Germinal center (tissue), 1 donor: ENCODE measurements at regions not wholly inside any gene's neighbourhood (a gene's known extent, or its start where the extent isn't known, plus 50 kb on each side); places are given as distances from the start of the nearest gene placed in this dataset.

ENCODE experiments used
- DNase-seq: peaks from one replicate; pipeline ENCODE4 v3.0.0; 2012; ENCODE audit warnings: mixed read lengths, low spot score

DNA sequence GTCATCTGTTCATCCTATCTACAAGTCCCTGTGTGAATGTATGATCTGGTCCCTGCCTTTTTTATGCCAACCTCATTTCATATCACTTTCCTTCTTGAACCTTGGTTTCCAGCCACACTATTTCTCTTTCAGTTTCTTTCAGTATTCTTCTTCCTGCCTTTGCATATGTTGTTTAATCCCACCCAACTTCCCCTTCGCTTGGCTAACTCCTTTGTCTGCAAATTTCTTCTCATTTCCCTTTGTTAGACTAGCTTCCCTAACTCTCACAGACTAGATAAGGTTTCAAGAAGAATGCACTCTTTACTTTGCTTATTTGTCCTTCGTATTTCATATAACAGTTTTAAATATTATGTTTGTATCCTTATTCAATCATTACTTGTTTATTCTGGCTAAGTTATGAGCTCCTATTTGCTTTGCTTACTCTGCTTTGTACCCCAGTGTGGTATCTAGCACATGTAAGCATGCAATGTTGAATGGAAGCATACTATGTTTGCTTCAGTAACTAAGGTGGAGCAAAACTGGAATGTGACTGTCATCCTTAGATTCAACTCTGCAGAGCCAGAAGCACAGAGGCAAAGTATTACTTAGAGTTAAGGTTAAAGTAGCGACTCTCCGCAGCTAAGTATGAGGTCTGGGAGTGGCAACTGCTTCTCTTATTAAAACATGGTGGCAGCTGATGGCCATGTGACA, 681.3 kb downstream of the CPS1 start:
- DNase-seq, result no peak

DNA sequence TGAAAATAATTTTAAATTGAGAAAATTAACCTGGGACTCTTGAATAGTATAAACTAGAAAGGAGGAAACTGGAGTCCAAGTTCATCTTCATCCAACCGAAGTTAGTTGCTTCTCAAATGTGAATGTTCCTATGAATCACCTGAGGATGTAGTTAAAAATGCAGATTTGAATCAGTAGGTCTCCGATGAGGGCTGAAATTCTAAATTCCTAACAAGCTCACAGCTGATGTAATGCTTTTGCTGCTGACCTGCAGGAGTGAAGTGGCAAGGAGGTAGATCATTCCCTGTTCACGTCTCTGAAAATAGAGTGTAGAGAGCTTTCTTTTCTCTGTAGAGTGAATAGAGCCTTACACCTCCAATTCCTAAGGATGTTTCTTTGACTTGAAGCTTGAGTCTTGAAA, 685.5 kb downstream of the CPS1 start:
- no peak for DNase-seq

DNA sequence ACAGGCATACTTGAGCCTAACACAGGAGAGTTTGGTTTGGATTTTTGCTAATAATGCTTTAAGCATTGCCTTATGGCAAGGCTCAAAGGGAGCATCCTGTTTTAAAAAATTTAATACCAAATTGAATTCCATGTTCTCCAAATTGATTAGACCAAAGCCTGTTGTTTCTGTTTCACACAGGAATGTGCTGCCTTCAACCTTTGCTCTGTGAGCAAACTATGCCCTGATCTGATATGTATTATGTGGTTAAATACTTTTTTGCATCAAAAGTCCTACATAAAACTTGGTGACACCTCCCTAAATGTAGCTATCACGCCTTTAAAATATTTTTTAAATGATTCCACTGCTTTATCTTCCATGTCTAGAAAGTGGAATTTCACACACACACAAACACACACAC, 691.4 kb downstream of the CPS1 start:
- no peak for DNase-seq

DNA sequence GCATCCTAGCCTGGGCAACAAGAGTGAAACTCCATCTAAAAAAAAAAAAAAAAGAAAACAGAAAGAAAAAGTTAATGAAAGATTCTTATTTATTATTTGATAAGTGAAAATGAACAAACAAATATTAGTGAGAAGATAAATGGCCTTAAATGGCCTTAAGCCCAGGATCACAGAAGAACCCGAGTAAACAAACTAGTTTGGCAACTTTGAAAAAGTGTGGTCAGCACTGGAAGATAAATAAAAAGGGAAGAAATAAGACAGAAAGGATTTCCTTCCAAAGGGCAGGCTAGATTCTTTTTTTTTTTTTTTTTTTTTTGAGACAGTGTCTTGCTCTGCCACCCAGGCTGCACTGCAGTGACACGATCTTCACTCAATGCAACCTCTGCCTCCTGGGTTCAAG, 692.4 kb downstream of the CPS1 start:
- no peak for DNase-seq

DNA sequence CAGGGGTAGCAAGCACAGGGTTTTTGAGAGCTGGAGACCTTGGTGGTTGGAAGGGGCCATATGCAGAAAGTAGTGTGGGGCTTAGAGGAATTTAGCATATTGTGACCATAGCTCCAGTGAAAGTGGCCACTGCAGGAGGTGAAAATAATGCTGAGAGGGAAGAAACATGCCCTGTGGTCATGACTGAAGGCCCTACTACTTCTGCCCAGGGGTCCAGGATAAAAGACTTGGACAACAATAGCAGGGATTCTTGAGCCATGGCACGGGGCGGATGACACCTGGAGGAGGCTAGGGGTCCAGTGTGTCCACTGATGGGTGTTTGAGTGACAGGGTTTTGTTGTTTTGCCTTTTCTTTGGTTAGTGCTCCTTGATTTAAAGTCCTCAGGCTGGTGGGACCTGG, 694.6 kb downstream of the CPS1 start:
- DNase-seq, result no peak

DNA sequence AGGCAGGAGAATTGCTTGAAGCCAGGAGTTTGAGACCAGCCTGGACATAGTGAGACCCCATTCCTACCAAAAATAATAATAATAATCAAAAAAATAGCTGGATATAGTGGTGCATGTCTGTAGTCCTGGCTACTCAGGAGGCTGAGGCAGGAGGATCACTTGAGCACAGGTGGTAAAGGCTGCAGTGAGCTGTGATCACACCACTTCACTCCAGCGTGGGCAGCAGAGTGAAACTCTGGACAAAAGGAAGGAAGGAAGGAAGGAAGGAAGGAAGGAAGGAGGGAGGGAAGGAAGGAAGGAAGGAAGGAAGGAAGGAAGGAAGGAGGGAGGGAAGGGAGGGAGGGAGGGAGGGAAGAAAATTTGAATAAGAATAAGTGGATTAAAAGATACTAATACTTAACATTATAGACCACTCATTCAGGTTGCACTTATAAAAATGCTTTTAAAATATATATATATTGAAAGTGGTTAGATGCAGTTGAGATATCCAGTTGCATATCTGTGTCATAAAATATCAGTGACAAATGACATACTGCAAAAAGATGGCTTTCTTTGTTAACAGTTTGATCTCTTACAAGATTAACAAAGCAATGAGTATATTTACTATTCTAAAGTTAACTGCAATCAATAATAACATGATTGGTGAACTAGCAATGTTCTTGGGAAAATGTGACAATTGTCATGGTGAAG, 702.4 kb downstream of the CPS1 start:
- no peak for DNase-seq

DNA sequence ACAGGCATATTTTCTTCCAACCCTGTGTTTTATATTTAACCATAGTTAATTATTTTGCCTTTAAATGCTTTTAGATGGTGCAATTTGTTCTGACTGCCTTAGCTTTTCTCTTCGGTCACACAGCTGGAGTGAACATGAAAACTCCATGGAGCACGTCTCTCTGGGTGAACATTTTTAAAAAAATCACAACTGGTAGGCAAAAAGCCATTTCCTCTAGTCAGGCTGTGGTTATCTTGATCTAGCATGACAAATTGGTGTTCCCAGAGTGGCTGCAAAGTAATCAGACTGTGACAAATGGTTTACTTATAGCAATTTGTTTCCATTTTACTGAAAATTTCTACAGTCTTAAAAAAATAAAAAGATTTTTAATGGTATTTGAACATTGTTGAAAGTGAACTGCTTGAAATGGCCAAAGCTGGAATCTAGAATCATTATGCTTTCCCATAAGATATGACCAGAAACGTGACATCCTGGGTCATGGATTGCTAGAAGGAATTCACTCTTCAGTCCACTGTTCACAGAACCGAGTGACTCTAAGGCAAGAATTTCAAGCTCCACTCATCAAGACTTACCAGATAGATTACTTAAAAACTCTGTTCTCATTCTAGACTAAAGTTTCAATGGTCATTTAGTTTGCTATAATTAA, 703.6 kb downstream of the CPS1 start:
- no peak for DNase-seq

DNA sequence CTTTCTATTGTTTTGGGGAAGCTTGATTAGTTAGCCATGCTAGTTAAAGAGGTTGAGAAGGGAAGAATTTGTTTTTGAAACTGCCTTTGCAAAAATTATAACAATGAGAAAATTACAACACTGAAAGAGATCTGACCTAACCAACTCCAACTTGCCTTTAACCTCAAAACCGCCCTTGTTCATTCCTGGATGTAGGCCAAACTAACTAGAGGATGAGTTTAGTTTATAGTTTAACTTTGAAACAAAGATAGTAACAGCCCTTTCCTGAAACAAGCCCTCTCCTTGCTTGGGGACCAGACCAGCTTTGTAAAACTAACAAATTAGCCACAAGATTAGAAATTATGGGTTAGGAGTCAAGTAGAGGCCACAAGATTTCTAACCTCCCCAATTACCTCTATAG, 713.9 kb downstream of the CPS1 start:
- DNase-seq, result no peak

DNA sequence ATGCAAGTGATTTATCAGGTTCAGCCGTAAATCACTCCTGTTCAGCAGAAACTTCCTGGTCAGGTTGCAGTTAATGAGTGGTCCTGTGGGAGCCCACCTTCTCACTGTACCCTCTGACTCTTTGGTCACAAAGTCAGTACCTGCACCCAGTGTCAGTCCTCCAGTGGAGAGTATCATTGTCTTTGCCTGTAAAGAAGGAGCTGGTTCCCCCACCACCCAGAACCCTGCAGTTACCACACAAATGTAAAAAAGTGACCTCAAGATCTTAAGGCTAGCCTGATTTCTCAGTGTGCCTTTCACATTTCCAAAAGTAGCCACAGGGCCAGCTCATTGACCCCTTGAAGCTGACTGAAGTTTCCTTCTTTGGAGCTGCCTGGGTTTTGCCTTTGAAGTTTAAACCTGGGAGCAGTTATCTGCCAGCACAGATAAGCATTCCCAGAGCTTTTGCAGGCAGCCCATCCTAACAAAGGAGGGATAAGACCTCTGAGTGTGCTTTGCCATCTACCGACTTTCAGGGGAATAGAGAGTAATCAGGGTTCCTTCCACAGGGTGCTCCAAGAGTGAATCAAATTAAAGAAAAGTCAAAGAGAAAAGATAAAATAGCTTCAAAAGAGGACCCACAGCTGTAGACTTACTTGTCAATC, 725.2 kb downstream of the CPS1 start:
- no peak for DNase-seq

DNA sequence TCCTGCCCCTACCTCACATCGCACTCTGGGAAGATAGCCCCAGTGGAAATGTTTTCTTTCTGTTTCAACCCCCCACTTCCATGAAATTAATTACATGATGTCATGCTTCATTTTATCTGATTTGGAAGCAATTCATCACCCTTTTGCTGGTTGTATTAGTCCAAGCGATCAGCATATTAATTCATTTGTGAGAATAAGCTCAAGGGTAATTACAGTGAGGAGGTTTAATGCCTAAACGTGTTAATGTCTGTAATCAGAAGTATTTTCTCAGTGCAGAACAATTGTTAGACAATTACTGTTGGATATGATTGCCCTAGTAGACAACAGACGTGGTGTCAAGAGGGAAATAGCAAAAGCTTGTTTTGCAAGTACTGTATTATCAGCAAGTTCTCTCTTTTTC, 746.3 kb downstream of the CPS1 start:
- DNase-seq, result no peak

DNA sequence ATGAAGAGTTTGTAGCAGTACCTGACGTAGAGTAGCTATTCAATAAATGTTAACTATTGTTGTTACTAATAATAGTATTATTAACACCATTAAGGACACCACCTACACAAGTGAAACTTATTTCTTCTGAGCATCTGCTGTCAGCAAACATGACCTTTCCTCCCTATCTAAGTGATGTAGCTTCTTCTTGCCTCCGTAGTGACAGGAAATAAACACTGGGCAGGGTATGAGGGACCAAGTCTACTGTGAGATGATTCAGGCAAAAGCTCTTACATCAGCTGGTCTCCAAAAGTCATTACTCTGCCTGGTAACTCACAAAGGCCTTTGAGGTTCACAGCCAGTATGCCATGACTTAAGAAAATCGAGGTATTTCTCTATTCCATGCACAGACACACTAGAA, 750.5 kb downstream of the CPS1 start:
- no peak for DNase-seq
